MCF 10A (cell line): ENCODE measurements at regions not wholly inside any gene's neighbourhood (a gene's known extent, or its start where the extent isn't known, plus 50 kb on each side); places are given as distances from the start of the nearest gene placed in this dataset.

Experiments
- BruUV-seq: library from RNA; stranded (reverse); fragments of 400-500 nt; replicated peaks from 2 replicates; lab custom pipeline; 2021; lab: Mats Ljungman, UMichigan
- CTCF ChIA-PET: fragments of 300-600 bp; sonication (Branson Sonifier 250); formaldehyde crosslinking; extraction: SDS; loops from one replicate; lab custom pipeline; 2021; ENCODE audit warnings: antibody characterized with exemption, inconsistent platforms; lab: Yijun Ruan, JAX
- POLR2A ChIA-PET: fragments of 300-600, 350-650 bp; sonication (Branson Sonifier 250); formaldehyde crosslinking; extraction: SDS; loops from one replicate; lab custom pipeline; 2020; ENCODE audit warnings: antibody characterized with exemption, inconsistent platforms; lab: Yijun Ruan, JAX
- DNase-seq: peaks from one replicate; pipeline ENCODE4 v3.0.0-alpha.2; 2018; ENCODE audit not compliant: unreplicated experiment
- H3K27ac Mint-ChIP-seq: one replicate; pipeline ENCODE4 v1.8.0; 2022; ENCODE audit warnings: mild to moderate bottlenecking, low read depth, mixed read lengths; ENCODE audit not compliant: unreplicated experiment
- H3K27me3 Mint-ChIP-seq: one replicate; pipeline ENCODE4 v1.8.0; 2022; ENCODE audit warnings: mixed read lengths; ENCODE audit not compliant: insufficient read depth, unreplicated experiment
- H3K36me3 Mint-ChIP-seq: one replicate; pipeline ENCODE4 v1.8.0; 2022; ENCODE audit warnings: mild to moderate bottlenecking, moderate library complexity, mixed read lengths; ENCODE audit not compliant: insufficient read depth, unreplicated experiment
- H3K4me1 Mint-ChIP-seq: one replicate; pipeline ENCODE4 v1.8.0; 2022; ENCODE audit warnings: mixed read lengths; ENCODE audit not compliant: insufficient read depth, unreplicated experiment
- H3K4me3 Mint-ChIP-seq: one replicate; pipeline ENCODE4 v1.8.0; 2022; ENCODE audit warnings: mild to moderate bottlenecking, moderate library complexity, mixed read lengths; ENCODE audit not compliant: unreplicated experiment
- H3K9me3 Mint-ChIP-seq: one replicate; pipeline ENCODE4 v1.8.0; 2022; ENCODE audit warnings: mixed read lengths; ENCODE audit not compliant: unreplicated experiment
- intact Hi-C: fragments of 100-400 bp; cut with micrococcal nuclease; formaldehyde crosslinking; loops from 2 replicates; pipeline ENCODE4 v1.14.1; 2022
- TF ChIP-seq, protein P1 (sequence below): fragments of 200-600 bp; IDR thresholded peaks from one replicate; pipeline ENCODE4 v1.8.0; 2022; ENCODE audit warnings: antibody characterized with exemption, mild to moderate bottlenecking; ENCODE audit not compliant: unreplicated experiment

GRCh38 chr10:81303656-81304055 is 571.3 kb upstream of the NRG3 start:
- DNase-seq = no peak
- BruUV-seq = no TSS peak
- H3K4me1 Mint-ChIP-seq = no peaks in the 10 kb centered on the region
- TF ChIP-seq, protein P1, sequence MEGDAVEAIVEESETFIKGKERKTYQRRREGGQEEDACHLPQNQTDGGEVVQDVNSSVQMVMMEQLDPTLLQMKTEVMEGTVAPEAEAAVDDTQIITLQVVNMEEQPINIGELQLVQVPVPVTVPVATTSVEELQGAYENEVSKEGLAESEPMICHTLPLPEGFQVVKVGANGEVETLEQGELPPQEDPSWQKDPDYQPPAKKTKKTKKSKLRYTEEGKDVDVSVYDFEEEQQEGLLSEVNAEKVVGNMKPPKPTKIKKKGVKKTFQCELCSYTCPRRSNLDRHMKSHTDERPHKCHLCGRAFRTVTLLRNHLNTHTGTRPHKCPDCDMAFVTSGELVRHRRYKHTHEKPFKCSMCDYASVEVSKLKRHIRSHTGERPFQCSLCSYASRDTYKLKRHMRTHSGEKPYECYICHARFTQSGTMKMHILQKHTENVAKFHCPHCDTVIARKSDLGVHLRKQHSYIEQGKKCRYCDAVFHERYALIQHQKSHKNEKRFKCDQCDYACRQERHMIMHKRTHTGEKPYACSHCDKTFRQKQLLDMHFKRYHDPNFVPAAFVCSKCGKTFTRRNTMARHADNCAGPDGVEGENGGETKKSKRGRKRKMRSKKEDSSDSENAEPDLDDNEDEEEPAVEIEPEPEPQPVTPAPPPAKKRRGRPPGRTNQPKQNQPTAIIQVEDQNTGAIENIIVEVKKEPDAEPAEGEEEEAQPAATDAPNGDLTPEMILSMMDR = no peak
- no peak overlapping the region for H3K27ac Mint-ChIP-seq
- peaks cover 43% of the 10 kb centered on the region for H3K27me3 Mint-ChIP-seq
- H3K36me3 Mint-ChIP-seq = no peaks in the 10 kb centered on the region
- no peak overlapping the region for H3K4me3 Mint-ChIP-seq
- intact Hi-C loops = no loop called here
- no peaks in the 10 kb centered on the region for H3K9me3 Mint-ChIP-seq
- POLR2A ChIA-PET = no interaction called here
- CTCF ChIA-PET = no interaction called here

GRCh38 chr10:81306971-81307782 is 567.8 kb upstream of the NRG3 start:
- TF ChIP-seq, protein P1 = no peak
- Mint-ChIP-seq H3K27me3 (peaks cover 37% of the 10 kb centered on the region), H3K27ac (no peak overlapping the region), H3K4me3 (no peak overlapping the region), H3K36me3 (no peaks in the 10 kb centered on the region), H3K9me3 (no peaks in the 10 kb centered on the region), H3K4me1 (no peaks in the 10 kb centered on the region)
- intact Hi-C loops = no loop called here
- no peak for DNase-seq
- CTCF ChIA-PET = interaction anchor here (0.6 kb wide), 1 partner anchor 55 kb away, joined by 3 read pairs; no protein-coding TSS in a partner anchor
- BruUV-seq = no TSS peak
- POLR2A ChIA-PET = no interaction called here

DNA sequence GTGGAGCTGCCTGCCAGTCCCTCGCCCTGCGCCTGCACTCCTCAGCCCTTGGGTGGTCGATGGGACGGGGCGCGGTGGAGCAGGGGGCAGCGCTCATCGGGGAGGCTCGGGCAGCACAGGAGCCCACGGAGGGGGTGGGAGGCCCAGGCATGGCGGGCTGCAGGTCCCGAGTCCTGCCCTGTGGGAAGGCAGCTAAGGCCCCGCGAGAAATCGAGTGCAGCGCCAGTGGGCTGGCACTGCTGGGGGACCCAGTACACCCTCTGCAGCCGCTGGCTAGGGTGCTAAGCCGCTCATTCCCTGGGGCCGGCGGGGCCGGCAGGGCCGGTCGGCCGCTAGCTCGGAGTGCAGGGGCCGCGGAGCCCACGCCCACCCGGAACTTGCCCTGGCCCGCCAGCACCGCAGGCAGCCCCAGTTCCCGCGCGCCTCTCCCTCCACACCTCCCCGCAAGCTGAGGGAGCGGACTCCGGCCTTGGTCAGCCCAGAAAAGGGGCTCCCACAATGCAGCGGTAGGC is 565.9 kb upstream of the NRG3 start:
- BruUV-seq = no TSS peak
- H3K9me3 Mint-ChIP-seq = no peaks in the 10 kb centered on the region
- POLR2A ChIA-PET = no interaction called here
- no peak overlapping the region for H3K4me3 Mint-ChIP-seq
- H3K27ac Mint-ChIP-seq = no peak overlapping the region
- TF ChIP-seq, protein P1 = no peak
- H3K27me3 Mint-ChIP-seq = peaks cover 39% of the 10 kb centered on the region
- no peaks in the 10 kb centered on the region for H3K36me3 Mint-ChIP-seq
- no peak for DNase-seq
- CTCF ChIA-PET = interaction anchor here (0.7 kb wide), 1 partner anchor 64 kb away, joined by 3 read pairs; no protein-coding TSS in a partner anchor
- intact Hi-C loops = no loop called here
- no peaks in the 10 kb centered on the region for H3K4me1 Mint-ChIP-seq

- TF ChIP-seq, protein P1 = no peak
- BruUV-seq = no TSS peak
- Mint-ChIP-seq H3K4me1 (no peaks in the 10 kb centered on the region), H3K27me3 (peaks cover 90% of the 10 kb centered on the region), H3K9me3 (no peaks in the 10 kb centered on the region), H3K36me3 (no peaks in the 10 kb centered on the region), H3K27ac (no peak overlapping the region), H3K4me3 (no peak overlapping the region)
- ChIA-PET CTCF (interaction anchor here (0.6 kb wide), 1 partner anchor 541 kb away, joined by 4 read pairs; no protein-coding TSS in a partner anchor), POLR2A (no interaction called here)
- intact Hi-C loops = no loop called here
- DNase-seq = no peak
These were observed 560.5 kb upstream of the NRG3 start for GRCh38 chr10:81314471-81314870.
